ENCODE measurements at regions not wholly inside any gene's neighbourhood (a gene's known extent, or its start where the extent isn't known, plus 50 kb on each side); places are given as distances from the start of the nearest gene placed in this dataset.

- Histone ChIP-seq H3K9me3 (ENCODE audit: control insufficient read depth, insufficient read depth, low read depth, low read length) (no peaks in the 10 kb centered on the region), H3K27ac (ENCODE audit: extremely low read depth, low read depth, low read length) (no peak overlapping the region), H3K36me3 (ENCODE audit: control insufficient read depth in 2 of 2, insufficient read depth in 1 of 2, low read length in 2 of 2) (no peaks in the 10 kb centered on the region), H3K4me3 (ENCODE audit: low read depth, low read length) (no peak overlapping the region), H3K4me1 (ENCODE audit: control insufficient read depth, insufficient read depth, low read length) (no peaks in the 10 kb centered on the region)
- POLR2A ChIA-PET = no interaction called here
- CTCF ChIA-PET = no interaction called here
- TF ChIP-seq SALL2 (tag by site-specific recombination; IDR thresholded peaks at IDR 0.05; ENCODE audit: borderline replicate concordance) (no peak), ZNF843 (tag by site-specific recombination; IDR thresholded peaks at IDR 0.05) (no peak), ZNF555 (tag by site-specific recombination; conservative IDR thresholded peaks at IDR 0.05) (no peak), ZNF248 (tag by site-specific recombination; IDR thresholded peaks at IDR 0.05) (no peak), KLF16 (tag by site-specific recombination; IDR thresholded peaks at IDR 0.05) (no peak), KLF1 (tag by site-specific recombination; IDR thresholded peaks at IDR 0.05) (no peak), WT1 (tag by site-specific recombination; IDR thresholded peaks at IDR 0.05) (no peak), ZNF37A (tag by site-specific recombination; IDR thresholded peaks at IDR 0.05) (no peak), ZNF274 (IDR thresholded peaks at IDR 0.05; ENCODE audit: low read length) (no peak), ZNF274 (tag by site-specific recombination; IDR thresholded peaks at IDR 0.05; ENCODE audit: borderline replicate concordance) (no peak), ZNF513 (tag by site-specific recombination; IDR thresholded peaks at IDR 0.05) (no peak), ZNF792 (tag by site-specific recombination; IDR thresholded peaks at IDR 0.05) (no peak), ZNF426 (tag by site-specific recombination; IDR thresholded peaks at IDR 0.05) (no peak), FEZF1 (tag by site-specific recombination; IDR thresholded peaks at IDR 0.05) (no peak)
- TF ChIP-seq, protein P1, sequence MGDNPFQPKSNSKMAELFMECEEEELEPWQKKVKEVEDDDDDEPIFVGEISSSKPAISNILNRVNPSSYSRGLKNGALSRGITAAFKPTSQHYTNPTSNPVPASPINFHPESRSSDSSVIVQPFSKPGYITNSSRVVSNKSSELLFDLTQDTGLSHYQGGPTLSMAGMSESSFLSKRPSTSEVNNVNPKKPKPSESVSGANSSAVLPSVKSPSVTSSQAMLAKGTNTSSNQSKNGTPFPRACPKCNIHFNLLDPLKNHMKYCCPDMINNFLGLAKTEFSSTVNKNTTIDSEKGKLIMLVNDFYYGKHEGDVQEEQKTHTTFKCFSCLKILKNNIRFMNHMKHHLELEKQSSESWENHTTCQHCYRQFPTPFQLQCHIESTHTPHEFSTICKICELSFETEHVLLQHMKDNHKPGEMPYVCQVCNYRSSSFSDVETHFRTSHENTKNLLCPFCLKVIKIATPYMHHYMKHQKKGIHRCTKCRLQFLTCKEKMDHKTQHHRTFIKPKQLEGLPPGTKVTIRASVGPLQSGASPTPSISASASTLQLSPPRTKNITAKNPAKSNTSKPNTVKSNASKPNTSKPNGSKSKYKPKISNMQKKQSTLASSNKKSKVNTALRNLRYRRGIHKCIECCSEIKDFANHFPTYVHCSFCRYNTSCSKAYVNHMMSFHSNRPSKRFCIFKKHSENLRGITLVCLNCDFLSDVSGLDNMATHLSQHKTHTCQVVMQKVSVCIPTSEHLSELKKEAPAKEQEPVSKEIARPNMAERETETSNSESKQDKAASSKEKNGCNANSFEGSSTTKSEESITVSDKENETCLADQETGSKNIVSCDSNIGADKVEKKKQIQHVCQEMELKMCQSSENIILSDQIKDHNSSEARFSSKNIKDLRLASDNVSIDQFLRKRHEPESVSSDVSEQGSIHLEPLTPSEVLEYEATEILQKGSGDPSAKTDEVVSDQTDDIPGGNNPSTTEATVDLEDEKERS (tag by site-specific recombination; IDR thresholded peaks at IDR 0.05) = no peak
Measured at GRCh38 chr5:127143722-127144121, 70.4 kb upstream of the C5orf63 start.

DNA sequence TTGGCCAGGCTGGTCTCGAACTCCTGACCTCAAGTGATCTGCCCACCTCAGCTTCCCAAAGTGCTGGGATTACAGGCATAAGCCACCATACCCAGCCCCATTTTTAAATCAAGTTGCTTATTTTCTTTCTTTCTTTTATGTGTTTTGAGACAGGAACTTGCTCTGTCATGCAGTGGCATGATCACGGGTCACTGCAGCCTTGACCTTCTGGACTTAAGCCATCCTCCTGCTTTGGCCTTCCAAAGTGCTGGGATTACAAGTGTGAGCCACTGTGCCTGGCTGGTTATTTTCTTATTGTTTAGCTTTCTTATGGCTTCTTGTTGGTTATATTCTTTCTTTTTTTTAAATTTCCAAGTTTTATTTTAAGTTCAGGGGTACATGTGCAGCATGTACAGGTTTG lies 79.7 kb upstream of the C5orf63 start:
- no peak overlapping the region for H3K27ac ChIP-seq (ENCODE audit: extremely low read depth, low read depth, low read length)
- H3K4me3 ChIP-seq (ENCODE audit: low read depth, low read length) = no peak overlapping the region
- no peaks in the 10 kb centered on the region for H3K36me3 ChIP-seq (ENCODE audit: control insufficient read depth in 2 of 2, insufficient read depth in 1 of 2, low read length in 2 of 2)
- no peak for TF ChIP-seq ZNF223 (tag by site-specific recombination; IDR thresholded peaks at IDR 0.05)
- no peak for TF ChIP-seq GFI1B (tag by site-specific recombination; IDR thresholded peaks at IDR 0.05)
- no peak for TF ChIP-seq ZBTB1 (tag by site-specific recombination; IDR thresholded peaks at IDR 0.05)
- TF ChIP-seq, protein P2, sequence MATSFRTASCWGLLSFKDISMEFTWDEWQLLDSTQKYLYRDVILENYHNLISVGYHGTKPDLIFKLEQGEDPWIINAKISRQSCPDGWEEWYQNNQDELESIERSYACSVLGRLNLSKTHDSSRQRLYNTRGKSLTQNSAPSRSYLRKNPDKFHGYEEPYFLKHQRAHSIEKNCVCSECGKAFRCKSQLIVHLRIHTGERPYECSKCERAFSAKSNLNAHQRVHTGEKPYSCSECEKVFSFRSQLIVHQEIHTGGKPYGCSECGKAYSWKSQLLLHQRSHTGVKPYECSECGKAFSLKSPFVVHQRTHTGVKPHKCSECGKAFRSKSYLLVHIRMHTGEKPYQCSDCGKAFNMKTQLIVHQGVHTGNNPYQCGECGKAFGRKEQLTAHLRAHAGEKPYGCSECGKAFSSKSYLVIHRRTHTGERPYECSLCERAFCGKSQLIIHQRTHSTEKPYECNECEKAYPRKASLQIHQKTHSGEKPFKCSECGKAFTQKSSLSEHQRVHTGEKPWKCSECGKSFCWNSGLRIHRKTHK (tag by site-specific recombination; IDR thresholded peaks at IDR 0.05) = no peak
- no peak for TF ChIP-seq OSR2 (tag by site-specific recombination; IDR thresholded peaks at IDR 0.05)
- TF ChIP-seq ZBTB49 (tag by site-specific recombination; IDR thresholded peaks at IDR 0.05; ENCODE audit: low read depth) = no peak
- no peaks in the 10 kb centered on the region for H3K9me3 ChIP-seq (ENCODE audit: control insufficient read depth, insufficient read depth, low read depth, low read length)
- H3K4me1 ChIP-seq (ENCODE audit: control insufficient read depth, insufficient read depth, low read length) = no peaks in the 10 kb centered on the region
- CTCF ChIA-PET = no interaction called here
- POLR2A ChIA-PET = no interaction called here

Measured in HEK293 (cell line).